Vagina (tissue), 2 donors: ENCODE measurements at regions not wholly inside any gene's neighbourhood (a gene's known extent, or its start where the extent isn't known, plus 50 kb on each side); places are given as distances from the start of the nearest gene placed in this dataset.
"Not testable (repeated sequence)": the region's sequence is repeated elsewhere in the genome, so short reads cannot be mapped to it uniquely, and the experiment has no call there.

Experiments
- DNase-seq, 2 donors: peaks; one replicate each; pipeline ENCODE4 v3.0.0-alpha.2; 2017; ENCODE audit errors: extremely low spot score in 2 of 2
- H3K27ac ChIP-seq: fragments of 200-600 bp; sonication (generic); one replicate; pipeline ENCODE4 v1.5.1; 2019
- H3K27me3 ChIP-seq: fragments of 200-600 bp; sonication (generic); one replicate; pipeline ENCODE4 v1.5.1; 2019
- H3K36me3 ChIP-seq, 2 donors: fragments of 200-600 bp; sonication (generic); one replicate each; pipeline ENCODE4 v1.5.1; 2017 to 2019
- H3K4me1 ChIP-seq: fragments of 200-600 bp; sonication (generic); one replicate; pipeline ENCODE4 v1.5.1; 2019
- H3K4me3 ChIP-seq, 2 donors: fragments of 200-600 bp; sonication (generic); 1 replicate in 1 of 2; 2 replicates in 1 of 2; pipeline ENCODE4 v1.5.1; 2016 to 2019
- H3K9me3 ChIP-seq: fragments of 200-600 bp; sonication (generic); one replicate; pipeline ENCODE4 v1.5.1; 2019
- POLR2A ChIP-seq, 2 donors: fragments of 450-650 bp; IDR thresholded peaks; one replicate each; pipeline ENCODE4 v1.6.1; 2017; ENCODE audit warnings: antibody characterized with exemption in 2 of 2, mild to moderate bottlenecking in 2 of 2, moderate library complexity in 2 of 2
- POLR2AphosphoS5 ChIP-seq, 2 donors: sonication (generic); formaldehyde crosslinking; IDR thresholded peaks; one replicate each; pipeline ENCODE4 v1.9.0; 2017; ENCODE audit warnings: antibody characterized with exemption in 2 of 2, mild to moderate bottlenecking in 2 of 2, low read depth in 1 of 2; ENCODE audit not compliant: insufficient read depth in 1 of 2
- intact Hi-C: fragments of 100-400 bp; cut with DNase I; formaldehyde crosslinking; loops from one replicate; pipeline ENCODE4 v1.15.1; 2023
- TF ChIP-seq, protein P1 (sequence below), 3 experiments: fragments of 450-650 bp in 2 of 3; fragments of 200-600 bp in 1 of 3; sonication (generic) in 1 of 3; IDR thresholded peaks; one replicate each; pipeline ENCODE4 v1.5.1; 2017 to 2019; ENCODE audit warnings: antibody characterized with exemption in 3 of 3, mild to moderate bottlenecking in 2 of 3, moderate library complexity in 2 of 3

DNA sequence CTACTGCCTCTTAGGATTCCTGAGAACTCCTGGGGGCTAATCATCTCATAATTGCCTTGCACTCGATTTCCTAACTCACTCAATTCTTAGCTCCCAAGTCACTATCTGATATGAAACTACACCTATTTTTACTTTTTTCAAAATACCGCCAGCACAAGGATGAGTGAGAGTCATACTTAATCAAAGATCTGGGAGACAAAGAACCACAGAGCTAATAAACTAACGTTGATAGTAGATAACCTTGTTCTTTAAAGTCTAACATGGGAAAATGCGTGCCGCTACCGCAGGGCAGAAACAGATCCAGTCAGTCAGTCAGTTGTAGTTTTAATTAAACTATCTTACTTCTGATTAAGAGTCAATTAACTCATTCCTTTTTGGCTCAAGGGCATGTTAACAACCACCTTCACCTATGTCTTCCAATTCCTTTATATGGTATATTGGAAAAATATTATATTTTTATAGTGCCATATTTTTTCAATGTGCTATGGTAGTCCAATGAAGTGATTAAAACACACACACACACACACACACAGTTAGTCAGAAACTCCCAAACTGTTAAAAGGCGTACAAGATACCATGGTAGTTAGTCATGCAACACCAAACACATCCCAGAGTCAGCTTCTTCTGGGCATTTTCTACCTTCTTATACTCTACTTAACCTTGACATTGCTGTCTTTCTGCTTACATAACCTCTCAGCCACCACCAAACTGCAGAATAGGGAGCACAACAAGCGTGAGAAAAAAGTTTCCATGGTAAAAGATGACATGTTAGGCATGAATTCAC lies 114.0 kb downstream of the KLHL28 start:
- DNase-seq: no peak
- H3K4me3 ChIP-seq: no peak overlapping the region
- TF ChIP-seq POLR2A (IDR thresholded peaks at IDR 0.05): no peak
- no peak for TF ChIP-seq POLR2AphosphoS5 (IDR thresholded peaks at IDR 0.05; ENCODE audit: insufficient read depth in 1 of 2, low read depth in 1 of 2)
- TF ChIP-seq, protein P1, sequence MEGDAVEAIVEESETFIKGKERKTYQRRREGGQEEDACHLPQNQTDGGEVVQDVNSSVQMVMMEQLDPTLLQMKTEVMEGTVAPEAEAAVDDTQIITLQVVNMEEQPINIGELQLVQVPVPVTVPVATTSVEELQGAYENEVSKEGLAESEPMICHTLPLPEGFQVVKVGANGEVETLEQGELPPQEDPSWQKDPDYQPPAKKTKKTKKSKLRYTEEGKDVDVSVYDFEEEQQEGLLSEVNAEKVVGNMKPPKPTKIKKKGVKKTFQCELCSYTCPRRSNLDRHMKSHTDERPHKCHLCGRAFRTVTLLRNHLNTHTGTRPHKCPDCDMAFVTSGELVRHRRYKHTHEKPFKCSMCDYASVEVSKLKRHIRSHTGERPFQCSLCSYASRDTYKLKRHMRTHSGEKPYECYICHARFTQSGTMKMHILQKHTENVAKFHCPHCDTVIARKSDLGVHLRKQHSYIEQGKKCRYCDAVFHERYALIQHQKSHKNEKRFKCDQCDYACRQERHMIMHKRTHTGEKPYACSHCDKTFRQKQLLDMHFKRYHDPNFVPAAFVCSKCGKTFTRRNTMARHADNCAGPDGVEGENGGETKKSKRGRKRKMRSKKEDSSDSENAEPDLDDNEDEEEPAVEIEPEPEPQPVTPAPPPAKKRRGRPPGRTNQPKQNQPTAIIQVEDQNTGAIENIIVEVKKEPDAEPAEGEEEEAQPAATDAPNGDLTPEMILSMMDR (IDR thresholded peaks at IDR 0.05): no peak
- H3K36me3 ChIP-seq: no peaks in the 10 kb centered on the region
- no peaks in the 10 kb centered on the region for H3K4me1 ChIP-seq
- H3K9me3 ChIP-seq: no peaks in the 10 kb centered on the region
- no peaks in the 10 kb centered on the region for H3K27me3 ChIP-seq
- no peak overlapping the region for H3K27ac ChIP-seq
- intact Hi-C loops: no loop called here

DNA sequence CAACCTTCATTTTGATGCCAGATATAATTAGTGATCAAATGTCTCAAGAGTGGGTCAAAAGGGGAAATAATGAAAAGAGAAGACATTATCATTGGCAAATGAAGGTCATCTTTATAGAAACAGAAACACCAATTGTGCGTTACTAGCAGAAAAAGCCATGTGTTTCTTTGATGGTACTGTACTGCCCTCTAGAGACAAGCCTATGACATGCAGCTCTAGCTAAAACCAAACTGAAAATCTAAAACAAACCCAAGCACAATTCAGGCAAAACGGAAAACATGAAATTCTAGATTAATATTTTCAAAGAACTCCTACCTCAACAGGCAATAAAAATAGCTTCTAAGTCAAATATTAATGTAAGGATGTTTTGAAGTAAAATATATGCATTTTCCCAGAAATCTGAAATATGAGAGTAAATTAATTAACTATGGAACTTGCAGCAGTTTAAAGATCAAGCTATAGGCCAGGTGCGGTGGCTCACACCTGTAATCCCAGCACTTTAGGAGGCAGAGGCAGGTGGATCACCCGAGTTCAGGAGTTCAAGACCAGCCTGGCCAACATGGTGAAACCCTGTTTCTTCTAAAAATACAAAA lies 115.4 kb downstream of the KLHL28 start:
- Histone ChIP-seq H3K9me3 (no peaks in the 10 kb centered on the region), H3K27ac (no peak overlapping the region), H3K4me1 (no peaks in the 10 kb centered on the region), H3K27me3 (no peaks in the 10 kb centered on the region), H3K36me3 (no peaks in the 10 kb centered on the region), H3K4me3 (no peak overlapping the region)
- DNase-seq: no peak
- intact Hi-C loops: no loop called here
- TF ChIP-seq, protein P1 (IDR thresholded peaks at IDR 0.05): peak; percentile 43 to 69 (median 57)
- TF ChIP-seq POLR2AphosphoS5 (IDR thresholded peaks at IDR 0.05; ENCODE audit: insufficient read depth in 1 of 2, low read depth in 1 of 2): no peak

DNA sequence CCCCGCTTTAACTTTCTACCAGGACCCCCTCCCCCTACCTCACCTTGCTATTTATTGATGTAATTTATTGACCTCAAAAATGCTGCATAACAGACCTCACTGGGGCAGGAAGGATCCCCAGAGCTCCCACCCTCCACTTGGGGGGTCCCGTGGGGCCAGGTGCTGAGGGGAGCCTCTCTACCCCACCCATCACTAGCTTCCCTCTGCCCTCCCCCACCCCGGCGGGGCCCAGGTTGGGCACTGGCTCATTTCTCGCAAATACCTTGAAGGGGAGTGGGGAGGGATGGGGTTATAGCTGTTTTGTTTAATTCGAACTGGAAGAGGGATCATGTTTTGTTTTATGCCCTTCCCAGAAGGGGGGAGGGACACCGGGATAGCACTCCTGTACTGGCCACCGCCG lies 125.8 kb downstream of the KLHL28 start:
- H3K27me3 ChIP-seq, H3K9me3 ChIP-seq, DNase-seq, H3K27ac ChIP-seq, H3K4me1 ChIP-seq, H3K36me3 ChIP-seq, intact Hi-C loops, H3K4me3 ChIP-seq: not testable (repeated sequence)

DNA sequence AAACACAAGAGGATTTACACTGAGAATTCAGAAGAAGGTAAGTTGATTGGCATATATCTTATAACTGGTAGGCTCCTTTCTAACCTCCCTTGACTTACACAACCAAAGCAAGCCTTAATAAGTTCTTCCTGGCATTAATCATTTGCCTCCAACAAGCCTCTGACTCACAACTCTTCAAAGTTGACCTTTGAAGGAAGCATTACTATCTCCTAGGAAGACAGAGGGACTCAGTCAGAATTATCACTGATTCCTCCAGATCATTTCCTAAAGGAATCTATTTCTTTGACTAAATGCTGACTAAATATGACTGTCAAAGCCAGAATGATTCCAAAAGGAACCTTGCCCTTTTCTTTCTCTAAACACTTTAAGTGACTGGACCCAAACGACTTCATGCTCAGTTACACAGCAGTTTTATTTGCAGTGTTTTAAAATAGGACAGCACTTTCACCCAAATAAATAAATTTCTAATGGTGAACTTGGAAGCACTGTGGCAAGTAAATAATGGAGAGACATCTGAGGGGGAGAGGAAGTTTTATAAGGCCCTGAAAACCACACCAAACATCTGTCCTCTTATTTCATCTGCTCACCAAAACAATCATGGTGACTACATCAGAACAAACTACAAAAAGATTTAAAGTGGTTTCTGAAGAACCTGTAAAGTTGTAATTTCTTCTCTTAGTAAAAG lies 128.2 kb downstream of the KLHL28 start:
- Histone ChIP-seq H3K4me3 (no peak overlapping the region), H3K9me3 (no peaks in the 10 kb centered on the region), H3K36me3 (no peaks in the 10 kb centered on the region), H3K4me1 (no peaks in the 10 kb centered on the region), H3K27me3 (no peaks in the 10 kb centered on the region), H3K27ac (no peak overlapping the region)
- no peak for DNase-seq
- intact Hi-C loops: no loop called here
- TF ChIP-seq, protein P1 (IDR thresholded peaks at IDR 0.05): no peak

DNA sequence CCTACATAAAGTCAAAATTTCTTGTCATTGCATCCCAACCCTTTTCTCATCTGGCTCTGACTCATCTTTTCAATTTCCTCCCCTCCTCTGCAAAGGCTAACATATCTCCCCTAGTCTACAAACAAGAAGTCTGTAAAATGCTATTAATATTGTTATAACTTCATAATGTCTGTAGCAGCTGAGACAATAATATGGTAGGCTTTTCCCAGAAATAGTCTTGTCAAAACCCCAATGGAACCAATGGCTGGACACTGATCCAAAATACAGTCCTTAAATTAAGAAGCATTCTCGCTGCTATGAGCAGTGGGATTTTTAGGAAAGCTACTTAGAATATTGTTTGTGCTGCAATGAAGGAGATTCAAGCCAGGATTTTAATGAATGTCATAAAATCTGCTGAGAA lies 131.4 kb downstream of the KLHL28 start:
- no peak overlapping the region for H3K27ac ChIP-seq
- no peak for TF ChIP-seq POLR2AphosphoS5 (IDR thresholded peaks at IDR 0.05; ENCODE audit: insufficient read depth in 1 of 2, low read depth in 1 of 2)
- no peak for TF ChIP-seq POLR2A (IDR thresholded peaks at IDR 0.05)
- TF ChIP-seq, protein P1 (IDR thresholded peaks at IDR 0.05): no peak
- no peaks in the 10 kb centered on the region for H3K4me1 ChIP-seq
- intact Hi-C loops: no loop called here
- H3K4me3 ChIP-seq: no peak overlapping the region
- DNase-seq: no peak
- no peaks in the 10 kb centered on the region for H3K9me3 ChIP-seq
- no peaks in the 10 kb centered on the region for H3K27me3 ChIP-seq
- H3K36me3 ChIP-seq: no peaks in the 10 kb centered on the region
